K562 (cell line): ENCODE measurements at regions not wholly inside any gene's neighbourhood (a gene's known extent, or its start where the extent isn't known, plus 50 kb on each side); places are given as distances from the start of the nearest gene placed in this dataset.

Source experiments
- ATAC-seq: fragments of 200-7000 bp; cut with Tn5 transposase; 3 replicates; pipeline ENCODE4 v1.9.1; 2020; ENCODE audit warnings: moderate library complexity
- BruUV-seq: library from RNA; stranded (reverse); fragments of 400-500 nt; replicated peaks from 2 replicates; lab custom pipeline; 2021; lab: Mats Ljungman, UMichigan
- CTCF ChIA-PET: fragments of 300-600 bp; formaldehyde crosslinking; extraction: SDS; loops from one replicate; lab custom pipeline; 2021; ENCODE audit warnings: low intra/inter-chr PET ratio; lab: Yijun Ruan, JAX
- POLR2A ChIA-PET: fragments of 300-600, 350-650 bp; sonication (Branson Sonifier 250); formaldehyde crosslinking; extraction: SDS; loops from one replicate; lab custom pipeline; 2021; ENCODE audit warnings: antibody characterized with exemption, inconsistent platforms; lab: Yijun Ruan, JAX
- DNase-seq, 4 experiments: peaks; one replicate each; pipeline versions ENCODE4 v3.0.0 to v3.0.0-alpha.2; 2011 to 2018; ENCODE audit warnings: low spot score in 3 of 4, mixed read lengths in 3 of 4; ENCODE audit errors: extremely low read depth in 1 of 4
- FAIRE-seq: peaks from 2 replicates; lab custom pipeline; 2011; peaks lifted over from hg19 to GRCh38; lab: Jason Lieb, UNC
- H2AFZ ChIP-seq: 2 replicates; pipeline ENCODE4 v1.6.0; 2011; ENCODE audit warnings: low read depth, low read length, control low read depth, inconsistent platforms
- H3K27ac ChIP-seq: fragments of 200-600 bp; 3 replicates; pipeline ENCODE4 v1.8.0; 2011; ENCODE audit warnings: low read depth, mild to moderate bottlenecking, control low read depth, inconsistent platforms, low read length, moderate library complexity, mixed read lengths; ENCODE audit errors: extremely low read depth
- H3K27me3 ChIP-seq, 2 experiments: fragments of 300-600 bp in 1 of 2; 2 replicates in 1 of 2; 3 replicates in 1 of 2; pipeline versions ENCODE4 v1.6.0 to v1.8.0; 2011; ENCODE audit warnings: inconsistent platforms in 2 of 2, low read length in 2 of 2, mild to moderate bottlenecking in 1 of 2, mixed read lengths in 1 of 2, moderate library complexity in 1 of 2; ENCODE audit not compliant: control insufficient read depth in 2 of 2, insufficient read depth in 2 of 2
- H3K36me3 ChIP-seq: fragments of 300-600 bp; 3 replicates; pipeline ENCODE4 v1.8.0; 2011; ENCODE audit warnings: mild to moderate bottlenecking, low read length, inconsistent platforms; ENCODE audit not compliant: control insufficient read depth, insufficient read depth
- H3K4me1 ChIP-seq, 2 experiments: fragments of 200-600 bp in 1 of 2; replicated peaks in 1 of 2; 2 replicates in 1 of 2; 3 replicates in 1 of 2; pipeline versions ENCODE4 v1.5.1 to v1.8.0; 2011; ENCODE audit warnings: inconsistent platforms in 2 of 2, low read length in 2 of 2, mild to moderate bottlenecking in 1 of 2, mixed read lengths in 1 of 2, moderate library complexity in 1 of 2; ENCODE audit not compliant: control insufficient read depth in 2 of 2, insufficient read depth in 2 of 2
- H3K4me2 ChIP-seq: 2 replicates; pipeline ENCODE4 v1.6.1; 2011; ENCODE audit warnings: low read length, control low read depth, inconsistent platforms, mixed read lengths; ENCODE audit not compliant: insufficient read depth
- H3K4me3 ChIP-seq: fragments of 200-600 bp; sonication (generic), shearing (Covaris generic); 2 replicates; pipeline ENCODE4 v1.5.1; 2016; ENCODE audit warnings: control low read depth, inconsistent platforms
- H3K79me2 ChIP-seq: fragments of 200-600 bp; 3 replicates; pipeline ENCODE4 v1.8.0; 2011; ENCODE audit warnings: low read length, inconsistent platforms; ENCODE audit not compliant: control insufficient read depth, insufficient read depth
- H3K9ac ChIP-seq, 2 experiments: 2 replicates each; pipeline versions ENCODE4 v1.6.0 to v1.6.1; 2011; ENCODE audit warnings: low read depth in 2 of 2, low read length in 2 of 2, control low read depth in 1 of 2, inconsistent platforms in 1 of 2, mild to moderate bottlenecking in 1 of 2, mixed read lengths in 1 of 2; ENCODE audit not compliant: insufficient read depth in 1 of 2
- H3K9me1 ChIP-seq: one replicate; pipeline ENCODE4 v1.6.0; 2011; ENCODE audit warnings: inconsistent platforms, mild to moderate bottlenecking, low read length, moderate library complexity; ENCODE audit not compliant: control insufficient read depth, insufficient read depth
- H3K9me3 ChIP-seq: replicated peaks from 2 replicates; pipeline ENCODE4 v1.5.1; 2011; ENCODE audit warnings: low read depth, low read length, inconsistent platforms; ENCODE audit not compliant: control insufficient read depth, insufficient read depth
- H4K20me1 ChIP-seq: replicated peaks from 2 replicates; pipeline ENCODE4 v1.6.1; 2011; ENCODE audit warnings: low read length, inconsistent platforms, mixed read lengths; ENCODE audit not compliant: control insufficient read depth, insufficient read depth
- BHLHE40 ChIP-seq: IDR thresholded peaks from 2 replicates; pipeline ENCODE4 v1.6.1; 2011; ENCODE audit warnings: low read length, improper control_type of control experiment
- BRF2 ChIP-seq: IDR thresholded peaks from 3 replicates; pipeline ENCODE4 v1.6.1; 2011; ENCODE audit warnings: borderline replicate concordance, mild to moderate bottlenecking; ENCODE audit not compliant: insufficient read length, insufficient read depth
- CSDE1 ChIP-seq, 2 experiments: fragments of 450-650 bp; IDR thresholded peaks; 2 replicates each; pipeline ENCODE4 v1.6.1; 2016; ENCODE audit warnings: mild to moderate bottlenecking in 1 of 2
- HNRNPK ChIP-seq: fragments of 200-400 bp; formaldehyde crosslinking; IDR thresholded peaks from one replicate; pipeline ENCODE4 v1.6.1; 2018; ENCODE audit warnings: mild to moderate bottlenecking, low read depth, low read length; ENCODE audit not compliant: poor library complexity, severe bottlenecking
- HNRNPLL ChIP-seq: fragments of 200-400 bp; formaldehyde crosslinking; IDR thresholded peaks from 2 replicates; pipeline ENCODE4 v1.6.1; 2017; ENCODE audit warnings: low read length, low read depth, mild to moderate bottlenecking; ENCODE audit not compliant: poor library complexity, severe bottlenecking
- MCM5 ChIP-seq: fragments of 450-650 bp; IDR thresholded peaks from 2 replicates; pipeline ENCODE4 v1.6.1; 2016; ENCODE audit warnings: low read depth
- MED1 ChIP-seq: sonication (generic); formaldehyde crosslinking; IDR thresholded peaks from 2 replicates; pipeline ENCODE4 v1.8.1; 2023; ENCODE audit warnings: missing genetic modification reagents, borderline replicate concordance
- TAF7 ChIP-seq: fragments of 450-650 bp; IDR thresholded peaks from 2 replicates; pipeline ENCODE4 v1.6.1; 2016; ENCODE audit warnings: missing genetic modification characterization, missing compliant biosample characterization
- ZNF124 ChIP-seq: sonication (generic); formaldehyde crosslinking; IDR thresholded peaks from 2 replicates; pipeline ENCODE4 v1.8.1; 2022; ENCODE audit warnings: missing genetic modification reagents
- ZNF41 ChIP-seq: fragments of 250-450 bp; sonication (Bioruptor Pico); conservative IDR thresholded peaks from 2 replicates; pipeline ENCODE4 v1.4.0; 2020; ENCODE audit warnings: mild to moderate bottlenecking
- ZNF449 ChIP-seq: fragments of 250-450 bp; sonication (Bioruptor Pico); IDR thresholded peaks from 2 replicates; pipeline ENCODE4 v1.8.0; 2022; ENCODE audit warnings: moderate library complexity, mild to moderate bottlenecking, inconsistent platforms
- WGBS: fragments of 100-300 bp; shearing (Covaris generic); methylation state at CpG from one replicate; pipeline ENCODE4 v1.1.6; 2016; ENCODE audit warnings: low coverage, mixed read lengths; ENCODE audit not compliant: insufficient coverage; ENCODE audit errors: missing lambda C conversion rate; 5-methylcytosine and 5-hydroxymethylcytosine counted together
- in situ Hi-C: fragments of 300-500 bp; cut with MboI; formaldehyde crosslinking; loops from 4 replicates; pipeline ENCODE4 v1.15.0; 2018; ENCODE audit warnings: inconsistent platforms, mixed read lengths
- intact Hi-C: fragments of 100-400 bp; cut with micrococcal nuclease; formaldehyde crosslinking; loops from 2 replicates; pipeline ENCODE4 v1.14.2; 2022

GRCh38 chr2:52879561-52879960 is 888.0 kb upstream of the CHAC2 start:
- Histone ChIP-seq H3K27me3 (no peaks in the 10 kb centered on the region), H3K4me3 (no peak overlapping the region), H2AFZ (no peak overlapping the region), H3K36me3 (no peaks in the 10 kb centered on the region), H3K4me1 (no peaks in the 10 kb centered on the region), H3K4me2 (no peak overlapping the region), H3K9me3 (no peaks in the 10 kb centered on the region; the same call in none of the 2 replicates), H3K27ac (no peak overlapping the region), H4K20me1 (no peaks in the 10 kb centered on the region), H3K79me2 (no peaks in the 10 kb centered on the region), H3K9ac (no peak overlapping the region), H3K9me1 (no peaks in the 10 kb centered on the region)
- ATAC-seq (no peak), FAIRE-seq (no peak), DNase-seq (no peak)
- in situ Hi-C loops (no loop called here), intact Hi-C loops (no loop called here)
- no TSS peak for BruUV-seq
- 1% methylated on average over 4 of the region's 4 CpGs for WGBS
- ChIA-PET CTCF (no interaction called here), POLR2A (no interaction called here)
- TF ChIP-seq ZNF124 (CRISPR knock-in tag) (no peak), HNRNPK (no peak), HNRNPLL (no peak), MED1 (CRISPR knock-in tag) (no peak), BHLHE40 (no peak), ZNF41 (no peak), MCM5 (no peak), CSDE1 (IDR thresholded peaks at IDR 0.05) (no peak)

- 0% methylated on average over 1 of the region's 1 CpG for WGBS
- H3K4me3 ChIP-seq = no peak overlapping the region
- no peaks in the 10 kb centered on the region for H3K36me3 ChIP-seq
- no TSS peak for BruUV-seq
- no peak for ATAC-seq
- H3K9ac ChIP-seq = no peak overlapping the region
- H3K4me1 ChIP-seq = no peaks in the 10 kb centered on the region
- no peak overlapping the region for H3K4me2 ChIP-seq
- CTCF ChIA-PET = no interaction called here
- no peak for DNase-seq
- POLR2A ChIA-PET = no interaction called here
- H2AFZ ChIP-seq = no peak overlapping the region
- FAIRE-seq = no peak
- no peaks in the 10 kb centered on the region for H3K79me2 ChIP-seq
- TF ChIP-seq BRF2 (no peak), ZNF449 (no peak), TAF7 (tag) (no peak)
- H4K20me1 ChIP-seq = no peaks in the 10 kb centered on the region
- in situ Hi-C loops (no loop called here), intact Hi-C loops (no loop called here)
- H3K9me3 ChIP-seq = no peaks in the 10 kb centered on the region; the same call in none of the 2 replicates
- H3K9me1 ChIP-seq = no peaks in the 10 kb centered on the region
- H3K27me3 ChIP-seq = no peaks in the 10 kb centered on the region
- no peak overlapping the region for H3K27ac ChIP-seq
These were observed 889.9 kb upstream of the CHAC2 start for GRCh38 chr2:52877703-52878102.
